Activated CD4-positive, alpha-beta T cell treated with anti-CD3 and anti-CD28 coated beads, Interleukin-2, amount 50 U/mL, for 16 hours (primary cell): ENCODE measurements at regions not wholly inside any gene's neighbourhood (a gene's known extent, or its start where the extent isn't known, plus 50 kb on each side); places are given as distances from the start of the nearest gene placed in this dataset.

Experiments used
- DNase-seq: peaks from one replicate; pipeline ENCODE4 v3.0.0-alpha.2; 2020

GRCh38 chr2:236748801-236749200 lies 179.2 kb downstream of the ACKR3 start:
- DNase-seq: no peak

GRCh38 chr2:236749346-236749745 lies 179.7 kb downstream of the ACKR3 start:
- no peak for DNase-seq

GRCh38 chr2:236752096-236752495 lies 182.5 kb downstream of the ACKR3 start:
- no peak for DNase-seq

GRCh38 chr2:236753606-236754270 lies 184.1 kb downstream of the ACKR3 start:
- DNase-seq: no peak

GRCh38 chr2:236754271-236754944 lies 184.8 kb downstream of the ACKR3 start:
- DNase-seq: no peak

GRCh38 chr2:236755278-236755840 lies 185.7 kb downstream of the ACKR3 start:
- no peak for DNase-seq

GRCh38 chr2:236758406-236758805 lies 188.8 kb downstream of the ACKR3 start:
- no peak for DNase-seq

GRCh38 chr2:236760246-236760645 lies 190.6 kb downstream of the ACKR3 start:
- DNase-seq: no peak

GRCh38 chr2:236761358-236761757 lies 191.7 kb downstream of the ACKR3 start:
- no peak for DNase-seq

GRCh38 chr2:236762628-236763027 lies 193.0 kb downstream of the ACKR3 start:
- no peak for DNase-seq

GRCh38 chr2:236763857-236764256 lies 194.2 kb downstream of the ACKR3 start:
- no peak for DNase-seq

GRCh38 chr2:236764716-236765115 lies 195.1 kb downstream of the ACKR3 start:
- DNase-seq: no peak

GRCh38 chr2:236765478-236765877 lies 195.9 kb downstream of the ACKR3 start:
- no peak for DNase-seq

GRCh38 chr2:236766850-236767249 lies 197.2 kb downstream of the ACKR3 start:
- DNase-seq: no peak

- no peak for DNase-seq
Observed at GRCh38 chr2:236767941-236768340, 198.3 kb downstream of the ACKR3 start.

GRCh38 chr2:236768393-236769140 lies 198.9 kb downstream of the ACKR3 start:
- DNase-seq: no peak

- no peak for DNase-seq
Observed at GRCh38 chr2:236769981-236770671, 200.5 kb downstream of the ACKR3 start.

GRCh38 chr2:236772220-236772837 lies 202.7 kb downstream of the ACKR3 start:
- no peak for DNase-seq

- DNase-seq: no peak
Observed at GRCh38 chr2:236773206-236773605, 203.6 kb downstream of the ACKR3 start.

GRCh38 chr2:236774171-236774570 lies 204.5 kb downstream of the ACKR3 start:
- DNase-seq: no peak

- DNase-seq: no peak
Observed at GRCh38 chr2:236775511-236775910, 205.9 kb downstream of the ACKR3 start.

- no peak for DNase-seq
Observed at GRCh38 chr2:236776206-236776605, 206.6 kb downstream of the ACKR3 start.
